Upper lobe of left lung (tissue), 6 donors: ENCODE measurements at regions not wholly inside any gene's neighbourhood (a gene's known extent, or its start where the extent isn't known, plus 50 kb on each side); places are given as distances from the start of the nearest gene placed in this dataset.
A peak's percentile ranks its signal among the peaks of the same experiment; 100 is the strongest.

Experiments
- ATAC-seq, 2 donors: fragments of 200-7000 bp; cut with Tn5 transposase; one replicate each; pipeline ENCODE4 v1.9.1; 2022; ENCODE audit warnings: mild to moderate bottlenecking in 2 of 2, moderate library complexity in 2 of 2; ENCODE audit not compliant: low FRiP score in 2 of 2
- DNase-seq, 2 donors: peaks; one replicate each; pipeline ENCODE4 v3.0.0-alpha.2; 2019 to 2020
- H3K27ac ChIP-seq, 4 donors: fragments of 200-600 bp; sonication (generic); one replicate each; pipeline ENCODE4 v1.5.1; 2016 to 2019
- H3K27me3 ChIP-seq, 4 donors: fragments of 200-600 bp; sonication (generic); one replicate each; pipeline ENCODE4 v1.5.1; 2017 to 2019
- H3K36me3 ChIP-seq, 4 donors: fragments of 200-600 bp; sonication (generic); one replicate each; pipeline ENCODE4 v1.5.1; 2016 to 2019
- H3K4me1 ChIP-seq, 4 donors: fragments of 200-600 bp; sonication (generic); one replicate each; pipeline ENCODE4 v1.5.1; 2018 to 2019
- H3K4me3 ChIP-seq, 4 donors: fragments of 200-600 bp; sonication (generic); one replicate each; pipeline ENCODE4 v1.5.1; 2017 to 2019; ENCODE audit warnings: mild to moderate bottlenecking in 2 of 4, moderate library complexity in 1 of 4
- H3K9me3 ChIP-seq, 4 donors: fragments of 200-600 bp; sonication (generic); one replicate each; pipeline ENCODE4 v1.5.1; 2018 to 2019
- EP300 ChIP-seq, 4 donors: sonication (generic); formaldehyde crosslinking; IDR thresholded peaks; one replicate each; pipeline ENCODE4 v1.5.1; 2017; ENCODE audit warnings: antibody characterized with exemption in 4 of 4, control low read depth in 2 of 4
- POLR2A ChIP-seq, 4 donors: fragments of 450-650 bp; IDR thresholded peaks; one replicate each; pipeline ENCODE4 v1.5.1; 2016 to 2017; ENCODE audit warnings: antibody characterized with exemption in 4 of 4, mild to moderate bottlenecking in 2 of 4
- POLR2AphosphoS5 ChIP-seq, 2 donors: sonication (generic); formaldehyde crosslinking; IDR thresholded peaks; one replicate each; pipeline ENCODE4 v1.5.1; 2017; ENCODE audit warnings: antibody characterized with exemption in 2 of 2
- WGBS, 2 donors: methylation state at CpG; one replicate each; pipeline ENCODE4 v1.1.5; 2017 to 2018; 5-methylcytosine and 5-hydroxymethylcytosine counted together
- TF ChIP-seq, protein P1 (sequence below), 6 experiments: fragments of 450-650 bp in 4 of 6; fragments of 200-600 bp in 2 of 6; sonication (generic) in 2 of 6; IDR thresholded peaks; one replicate each; pipeline ENCODE4 v1.5.1; 2016 to 2019; ENCODE audit warnings: antibody characterized with exemption in 6 of 6
- donor health status: DM: no; HTN: no; CAD: no; lungs with moderate emphysema.
- donor health status: DM: no; HTN: yes; CAD: no; lungs with severe emphysema.

DNA sequence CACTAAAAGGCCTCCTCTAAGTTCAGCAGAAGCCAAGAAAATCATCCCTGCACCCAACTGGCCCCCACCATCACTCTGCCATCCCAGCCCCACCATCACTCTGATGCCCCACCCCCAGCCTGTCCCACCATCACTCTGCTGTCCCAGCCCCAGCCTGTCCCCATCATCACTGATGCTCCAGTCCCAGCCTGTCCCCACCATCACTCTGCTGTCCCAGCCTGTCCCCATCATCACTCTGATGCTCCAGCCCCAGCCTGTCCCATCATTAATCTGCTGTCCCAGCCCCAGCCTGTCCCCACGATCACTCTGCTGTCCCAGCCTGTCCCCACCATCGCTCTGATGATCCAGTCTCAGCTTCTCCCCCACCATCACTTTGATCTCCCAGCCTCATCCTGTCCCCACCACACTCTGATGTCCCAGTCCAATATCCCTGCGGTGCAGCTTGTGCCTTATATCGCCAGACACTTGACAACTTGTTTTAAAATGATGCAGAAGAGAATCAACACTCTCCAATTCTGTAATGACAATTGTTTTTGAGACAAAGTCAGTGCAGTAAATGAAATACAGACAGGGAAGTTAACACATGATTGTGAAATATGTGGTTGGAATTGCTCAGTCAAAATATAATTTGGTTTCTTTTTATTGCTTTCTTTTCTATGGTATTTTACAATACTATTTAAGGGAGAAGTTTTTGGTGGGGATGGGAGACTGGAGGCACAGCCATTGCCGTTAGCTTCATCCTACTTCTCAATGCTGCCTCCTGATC, 100.8 kb downstream of the TNFAIP3 start:
- Histone ChIP-seq H3K4me1 (peaks cover 0 to 15% (median 9%) of the 10 kb centered on the region in 4 donors), H3K9me3 (no peaks in the 10 kb centered on the region), H3K36me3 (no peaks in the 10 kb centered on the region), H3K27me3 (no peaks in the 10 kb centered on the region), H3K4me3 (no peak overlapping the region), H3K27ac (peak overlapping the region in 3 of 4 donors; percentile 65 to 81 (median 77))
- WGBS, 2 donors, result 63 to 69% methylated on average over 5 of the region's 5 CpGs
- TF ChIP-seq, protein P1, sequence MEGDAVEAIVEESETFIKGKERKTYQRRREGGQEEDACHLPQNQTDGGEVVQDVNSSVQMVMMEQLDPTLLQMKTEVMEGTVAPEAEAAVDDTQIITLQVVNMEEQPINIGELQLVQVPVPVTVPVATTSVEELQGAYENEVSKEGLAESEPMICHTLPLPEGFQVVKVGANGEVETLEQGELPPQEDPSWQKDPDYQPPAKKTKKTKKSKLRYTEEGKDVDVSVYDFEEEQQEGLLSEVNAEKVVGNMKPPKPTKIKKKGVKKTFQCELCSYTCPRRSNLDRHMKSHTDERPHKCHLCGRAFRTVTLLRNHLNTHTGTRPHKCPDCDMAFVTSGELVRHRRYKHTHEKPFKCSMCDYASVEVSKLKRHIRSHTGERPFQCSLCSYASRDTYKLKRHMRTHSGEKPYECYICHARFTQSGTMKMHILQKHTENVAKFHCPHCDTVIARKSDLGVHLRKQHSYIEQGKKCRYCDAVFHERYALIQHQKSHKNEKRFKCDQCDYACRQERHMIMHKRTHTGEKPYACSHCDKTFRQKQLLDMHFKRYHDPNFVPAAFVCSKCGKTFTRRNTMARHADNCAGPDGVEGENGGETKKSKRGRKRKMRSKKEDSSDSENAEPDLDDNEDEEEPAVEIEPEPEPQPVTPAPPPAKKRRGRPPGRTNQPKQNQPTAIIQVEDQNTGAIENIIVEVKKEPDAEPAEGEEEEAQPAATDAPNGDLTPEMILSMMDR (IDR thresholded peaks at IDR 0.05), result no peak
- TF ChIP-seq POLR2AphosphoS5 (IDR thresholded peaks at IDR 0.05) (no peak), POLR2A (IDR thresholded peaks at IDR 0.05) (no peak), EP300 (IDR thresholded peaks at IDR 0.05) (no peak)
- ATAC-seq (peak; percentile 34 to 53), DNase-seq (no peak)

GRCh38 chr6:137968455-137968804, 101.4 kb downstream of the TNFAIP3 start:
- DNase-seq (no peak), ATAC-seq (no peak)
- TF ChIP-seq POLR2AphosphoS5 (IDR thresholded peaks at IDR 0.05) (no peak), EP300 (IDR thresholded peaks at IDR 0.05) (no peak), POLR2A (IDR thresholded peaks at IDR 0.05) (no peak)
- TF ChIP-seq, protein P1 (IDR thresholded peaks at IDR 0.05), result no peak
- peak overlapping the region in 3 of 4 donors; percentile 54 to 77 (median 65) for H3K27ac ChIP-seq
- no peaks in the 10 kb centered on the region for H3K36me3 ChIP-seq
- no peak overlapping the region for H3K4me3 ChIP-seq
- H3K4me1 ChIP-seq, result peaks cover 0 to 15% (median 9%) of the 10 kb centered on the region in 4 donors
- H3K9me3 ChIP-seq, result no peaks in the 10 kb centered on the region
- H3K27me3 ChIP-seq, result no peaks in the 10 kb centered on the region
- WGBS, 2 donors, result 77 to 85% methylated on average over 5 of the region's 5 CpGs

DNA sequence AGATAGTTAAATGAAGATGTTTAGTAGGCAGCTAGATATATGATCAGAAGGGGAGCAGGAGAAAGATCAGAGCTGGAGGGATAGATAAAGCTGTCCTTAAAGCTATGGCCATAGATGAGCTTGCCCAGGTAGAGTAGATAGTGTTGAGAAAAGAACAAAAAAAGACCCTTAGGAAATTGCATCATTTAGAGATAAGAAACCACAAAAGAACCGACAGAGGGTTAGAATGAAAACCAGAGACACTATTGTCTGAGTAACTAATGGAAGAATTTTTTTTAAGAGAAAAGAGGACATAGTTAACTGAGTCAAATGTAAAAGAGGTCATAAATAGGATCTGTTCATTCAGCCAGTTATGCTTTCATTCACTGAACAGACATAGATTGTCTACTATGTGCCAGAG, 101.8 kb downstream of the TNFAIP3 start:
- ATAC-seq, result no peak
- DNase-seq, result no peak
- Histone ChIP-seq H3K4me3 (no peak overlapping the region), H3K27ac (peak overlapping the region in 1 of 4 donors; percentile 77), H3K4me1 (peaks cover 0 to 15% (median 9%) of the 10 kb centered on the region in 4 donors), H3K27me3 (no peaks in the 10 kb centered on the region), H3K36me3 (no peaks in the 10 kb centered on the region), H3K9me3 (no peaks in the 10 kb centered on the region)
- no peak for TF ChIP-seq POLR2AphosphoS5 (IDR thresholded peaks at IDR 0.05)
- no peak for TF ChIP-seq POLR2A (IDR thresholded peaks at IDR 0.05)
- 32 to 38% methylated on average over 1 of the region's 1 CpG for WGBS, 2 donors

DNA sequence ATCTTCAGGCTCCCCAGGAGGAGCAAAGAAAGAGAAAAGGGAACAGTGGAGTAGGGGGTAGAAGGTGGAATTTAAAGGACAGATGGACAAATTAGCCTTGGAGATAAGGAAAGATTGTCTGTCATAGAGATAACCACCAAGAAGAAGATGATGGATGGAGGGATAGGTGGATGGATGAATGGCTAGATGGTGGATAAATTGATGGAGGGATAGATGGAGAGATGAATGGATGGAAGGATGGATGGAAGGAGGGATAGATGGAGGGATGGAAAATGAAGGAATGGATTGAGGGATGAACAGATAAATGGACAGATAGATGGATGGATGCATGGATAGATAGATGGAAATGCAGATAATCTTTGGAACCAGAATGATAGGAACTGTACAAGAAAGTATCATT, 102.8 kb downstream of the TNFAIP3 start:
- Histone ChIP-seq H3K4me3 (no peak overlapping the region), H3K9me3 (no peaks in the 10 kb centered on the region), H3K27me3 (no peaks in the 10 kb centered on the region), H3K4me1 (peaks cover 2 to 15% (median 9%) of the 10 kb centered on the region in 4 donors), H3K27ac (no peak overlapping the region), H3K36me3 (no peaks in the 10 kb centered on the region)
- TF ChIP-seq POLR2A (IDR thresholded peaks at IDR 0.05), result no peak
- TF ChIP-seq, protein P1 (IDR thresholded peaks at IDR 0.05), result no peak
- TF ChIP-seq POLR2AphosphoS5 (IDR thresholded peaks at IDR 0.05), result no peak
- no peak for TF ChIP-seq EP300 (IDR thresholded peaks at IDR 0.05)
- no peak for ATAC-seq
- no peak for DNase-seq

- DNase-seq, result no peak
- H3K27me3 ChIP-seq, result no peaks in the 10 kb centered on the region
- WGBS, 2 donors, result 72 to 79% methylated on average over 4 of the region's 4 CpGs
- peaks cover 5 to 15% (median 14%) of the 10 kb centered on the region in 4 donors for H3K4me1 ChIP-seq
- TF ChIP-seq EP300 (IDR thresholded peaks at IDR 0.05), result no peak
- TF ChIP-seq, protein P1 (IDR thresholded peaks at IDR 0.05), result no peak
- TF ChIP-seq POLR2A (IDR thresholded peaks at IDR 0.05), result no peak
- TF ChIP-seq POLR2AphosphoS5 (IDR thresholded peaks at IDR 0.05), result no peak
- H3K4me3 ChIP-seq, result no peak overlapping the region
- no peak for ATAC-seq
- H3K9me3 ChIP-seq, result no peaks in the 10 kb centered on the region
- H3K27ac ChIP-seq, result no peak overlapping the region
- no peaks in the 10 kb centered on the region for H3K36me3 ChIP-seq
Measured at GRCh38 chr6:137970368-137970767, 103.3 kb downstream of the TNFAIP3 start.
